ENCODE measurements at regions not wholly inside any gene's neighbourhood (a gene's known extent, or its start where the extent isn't known, plus 50 kb on each side); places are given as distances from the start of the nearest gene placed in this dataset.

GRCh38 chr11:45530111-45530510, 135.3 kb downstream of the CHST1 start:
- Histone ChIP-seq H3K79me2 (ENCODE audit: insufficient read depth, low read length) (no peaks in the 10 kb centered on the region), H4K20me1 (ENCODE audit: insufficient read depth, low read length) (no peaks in the 10 kb centered on the region), H3K9me3 (ENCODE audit: insufficient read depth, low read depth, low read length) (no peaks in the 10 kb centered on the region), H3K36me3 (ENCODE audit: insufficient read depth, low read length) (no peaks in the 10 kb centered on the region), H3K4me2 (ENCODE audit: low read length) (no peak overlapping the region), H3K27me3 (ENCODE audit: insufficient read depth, low read length) (no peaks in the 10 kb centered on the region), H3K4me1 (ENCODE audit: insufficient read depth, low read length) (no peaks in the 10 kb centered on the region), H3K4me3 (ENCODE audit: insufficient read depth, low read depth, low read length) (no peak overlapping the region), H3K9ac (ENCODE audit: low read length) (no peak overlapping the region), H3K27ac (ENCODE audit: low read depth, low read length) (no peak overlapping the region), H2AFZ (ENCODE audit: low read depth, low read length) (no peak overlapping the region)
- no peak for DNase-seq (ENCODE audit: low read depth)
- Mint-ChIP-seq H3K9me3 (ENCODE audit: unreplicated experiment) (no peaks in the 10 kb centered on the region), H3K4me1 (ENCODE audit: low read depth, unreplicated experiment) (peaks cover 6% of the 10 kb centered on the region), H3K4me3 (ENCODE audit: unreplicated experiment) (no peak overlapping the region), H3K27ac (ENCODE audit: unreplicated experiment) (no peak overlapping the region), H3K27me3 (ENCODE audit: low read depth, unreplicated experiment) (peaks cover 58% of the 10 kb centered on the region), H3K36me3 (ENCODE audit: low read depth, unreplicated experiment) (no peaks in the 10 kb centered on the region)
- no peak for FAIRE-seq
- TF ChIP-seq EZH2 (IDR thresholded peaks at IDR 0.05; ENCODE audit: insufficient read depth, low read length) (no peak), CTCF (IDR thresholded peaks at IDR 0.05; ENCODE audit: insufficient read depth, low read depth, low read length) (no peak)

- Mint-ChIP-seq H3K36me3 (ENCODE audit: low read depth, unreplicated experiment) (no peaks in the 10 kb centered on the region), H3K9me3 (ENCODE audit: unreplicated experiment) (peaks cover 2% of the 10 kb centered on the region), H3K27ac (ENCODE audit: unreplicated experiment) (no peak overlapping the region), H3K4me1 (ENCODE audit: low read depth, unreplicated experiment) (peaks cover 6% of the 10 kb centered on the region), H3K4me3 (ENCODE audit: unreplicated experiment) (no peak overlapping the region), H3K27me3 (ENCODE audit: low read depth, unreplicated experiment) (peaks cover 65% of the 10 kb centered on the region)
- no peak for FAIRE-seq
- Histone ChIP-seq H3K36me3 (ENCODE audit: insufficient read depth, low read length) (no peaks in the 10 kb centered on the region), H3K4me1 (ENCODE audit: insufficient read depth, low read length) (no peaks in the 10 kb centered on the region), H3K27ac (ENCODE audit: low read depth, low read length) (no peak overlapping the region), H3K9ac (ENCODE audit: low read length) (no peak overlapping the region), H3K4me2 (ENCODE audit: low read length) (no peak overlapping the region), H3K27me3 (ENCODE audit: insufficient read depth, low read length) (no peaks in the 10 kb centered on the region), H4K20me1 (ENCODE audit: insufficient read depth, low read length) (no peaks in the 10 kb centered on the region), H3K79me2 (ENCODE audit: insufficient read depth, low read length) (no peaks in the 10 kb centered on the region), H3K9me3 (ENCODE audit: insufficient read depth, low read depth, low read length) (no peaks in the 10 kb centered on the region), H2AFZ (ENCODE audit: low read depth, low read length) (no peak overlapping the region), H3K4me3 (ENCODE audit: insufficient read depth, low read depth, low read length) (no peak overlapping the region)
- no peak for DNase-seq (ENCODE audit: low read depth)
- TF ChIP-seq EZH2 (IDR thresholded peaks at IDR 0.05; ENCODE audit: insufficient read depth, low read length) (no peak), CTCF (IDR thresholded peaks at IDR 0.05; ENCODE audit: insufficient read depth, low read depth, low read length) (no peak)
These were observed 137.0 kb downstream of the CHST1 start for GRCh38 chr11:45528435-45528834.

GRCh38 chr11:45527898-45528297, 137.5 kb downstream of the CHST1 start:
- Histone ChIP-seq H3K4me1 (ENCODE audit: insufficient read depth, low read length) (no peaks in the 10 kb centered on the region), H4K20me1 (ENCODE audit: insufficient read depth, low read length) (no peaks in the 10 kb centered on the region), H3K4me3 (ENCODE audit: insufficient read depth, low read depth, low read length) (no peak overlapping the region), H3K36me3 (ENCODE audit: insufficient read depth, low read length) (no peaks in the 10 kb centered on the region), H3K9ac (ENCODE audit: low read length) (no peak overlapping the region), H3K27me3 (ENCODE audit: insufficient read depth, low read length) (no peaks in the 10 kb centered on the region), H3K4me2 (ENCODE audit: low read length) (no peak overlapping the region), H3K79me2 (ENCODE audit: insufficient read depth, low read length) (no peaks in the 10 kb centered on the region), H2AFZ (ENCODE audit: low read depth, low read length) (no peak overlapping the region), H3K27ac (ENCODE audit: low read depth, low read length) (no peak overlapping the region), H3K9me3 (ENCODE audit: insufficient read depth, low read depth, low read length) (no peaks in the 10 kb centered on the region)
- no peak overlapping the region for H3K4me3 Mint-ChIP-seq (ENCODE audit: unreplicated experiment)
- TF ChIP-seq CTCF (IDR thresholded peaks at IDR 0.05; ENCODE audit: insufficient read depth, low read depth, low read length) (no peak), EZH2 (IDR thresholded peaks at IDR 0.05; ENCODE audit: insufficient read depth, low read length) (no peak)
- peaks cover 6% of the 10 kb centered on the region for H3K4me1 Mint-ChIP-seq (ENCODE audit: low read depth, unreplicated experiment)
- H3K9me3 Mint-ChIP-seq (ENCODE audit: unreplicated experiment): peaks cover 6% of the 10 kb centered on the region
- DNase-seq (ENCODE audit: low read depth): no peak
- no peak for FAIRE-seq
- H3K27me3 Mint-ChIP-seq (ENCODE audit: low read depth, unreplicated experiment): peaks cover 63% of the 10 kb centered on the region
- H3K36me3 Mint-ChIP-seq (ENCODE audit: low read depth, unreplicated experiment): no peaks in the 10 kb centered on the region
- no peak overlapping the region for H3K27ac Mint-ChIP-seq (ENCODE audit: unreplicated experiment)
